OCI-LY1 (cell line): ENCODE measurements at regions not wholly inside any gene's neighbourhood (a gene's known extent, or its start where the extent isn't known, plus 50 kb on each side); places are given as distances from the start of the nearest gene placed in this dataset.

Experiments
- H2AFZ ChIP-seq: fragments of 200-600 bp; sonication (generic), shearing (Covaris generic); 2 replicates; pipeline ENCODE4 v1.6.0; 2014; ENCODE audit warnings: antibody characterized with exemption, mild to moderate bottlenecking, low read length
- H3F3A ChIP-seq: fragments of 200-600 bp; sonication (generic), shearing (Covaris generic); 2 replicates; pipeline ENCODE4 v1.6.0; 2014; ENCODE audit warnings: mild to moderate bottlenecking, antibody characterized with exemption, low read length, moderate library complexity; ENCODE audit not compliant: insufficient read depth
- H3K27ac ChIP-seq: fragments of 200-600 bp; sonication (generic); 2 replicates; pipeline ENCODE4 v1.5.1; 2014; ENCODE audit warnings: low read length, mixed run types, mild to moderate bottlenecking, low read depth; ENCODE audit not compliant: poor library complexity, severe bottlenecking
- H3K27me3 ChIP-seq: fragments of 200-600 bp; sonication (generic); 2 replicates; pipeline ENCODE4 v1.6.0; 2014; ENCODE audit warnings: antibody characterized with exemption, mild to moderate bottlenecking, low read length, moderate library complexity; ENCODE audit not compliant: insufficient read depth
- H3K36me3 ChIP-seq: fragments of 200-600 bp; sonication (generic); 2 replicates; pipeline ENCODE4 v1.6.1; 2014; ENCODE audit warnings: mild to moderate bottlenecking, antibody characterized with exemption, low read length, moderate library complexity, mixed read lengths; ENCODE audit not compliant: insufficient read depth
- H3K4me1 ChIP-seq: fragments of 200-600 bp; sonication (generic); 2 replicates; pipeline ENCODE4 v1.5.1; 2014; ENCODE audit warnings: mild to moderate bottlenecking, low read length, moderate library complexity; ENCODE audit not compliant: insufficient read depth, severe bottlenecking
- H3K4me2 ChIP-seq: fragments of 200-600 bp; sonication (generic), shearing (Covaris generic); 2 replicates; pipeline ENCODE4 v1.6.1; 2014; ENCODE audit warnings: low read length
- H3K4me3 ChIP-seq: fragments of 200-600 bp; sonication (generic); 2 replicates; pipeline ENCODE4 v1.5.1; 2014; ENCODE audit warnings: low read length, low read depth, mild to moderate bottlenecking, mixed read lengths; ENCODE audit not compliant: poor library complexity, severe bottlenecking
- H3K79me2 ChIP-seq: fragments of 200-600 bp; shearing (Covaris generic); 2 replicates; pipeline ENCODE4 v1.6.1; 2016; ENCODE audit warnings: mixed run types, low read length, mixed read lengths; ENCODE audit not compliant: insufficient read depth
- H3K9ac ChIP-seq: fragments of 200-600 bp; sonication (generic), shearing (Covaris generic); 2 replicates; pipeline ENCODE4 v1.6.1; 2014; ENCODE audit warnings: mild to moderate bottlenecking, low read length, mixed read lengths
- H3K9me2 ChIP-seq: fragments of 200-600 bp; sonication (generic), shearing (Covaris generic); 2 replicates; pipeline ENCODE4 v1.6.1; 2014; ENCODE audit warnings: low read depth, mild to moderate bottlenecking, low read length, mixed read lengths
- H3K9me3 ChIP-seq: fragments of 200-600 bp; shearing (Covaris generic); 2 replicates; pipeline ENCODE4 v1.6.1; 2014; ENCODE audit warnings: low read length, mixed read lengths
- H4K20me1 ChIP-seq: fragments of 200-600 bp; sonication (generic), shearing (Covaris generic); 2 replicates; pipeline ENCODE4 v1.6.0; 2016; ENCODE audit warnings: mild to moderate bottlenecking, low read length; ENCODE audit not compliant: insufficient read depth
- EZH2 ChIP-seq: fragments of 200-600 bp; sonication (generic), shearing (Covaris generic); IDR thresholded peaks from 2 replicates; pipeline ENCODE4 v1.8.0; 2017; ENCODE audit warnings: borderline replicate concordance, mixed run types, mild to moderate bottlenecking, antibody characterized with exemption, low read length, moderate library complexity, mixed read lengths
- TF ChIP-seq, protein P1 (sequence below): fragments of 200-600 bp; sonication (generic), shearing (Covaris generic); IDR thresholded peaks from 2 replicates; pipeline ENCODE4 v1.5.1; 2017; ENCODE audit warnings: mild to moderate bottlenecking, antibody characterized with exemption, low read length, moderate library complexity, mixed read lengths

DNA sequence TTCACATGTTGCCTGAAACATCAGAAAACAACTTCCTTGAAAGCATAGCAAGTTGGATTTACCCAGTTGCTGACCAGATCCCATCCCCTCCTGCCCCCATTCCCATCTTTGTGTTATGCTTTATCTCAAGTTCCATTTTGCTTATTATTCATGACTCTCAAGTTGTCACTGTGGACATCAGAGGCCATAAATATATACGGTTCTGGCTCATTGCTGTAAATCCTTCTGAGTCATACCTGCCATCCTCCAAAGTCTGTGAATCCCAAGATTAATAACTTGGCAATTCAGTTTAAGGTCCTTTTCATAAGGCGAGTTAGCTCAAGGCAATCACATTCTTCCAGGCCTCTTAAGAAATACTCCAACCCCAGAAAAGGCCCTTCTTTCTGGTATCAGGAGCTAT, 126.2 kb upstream of the C2CD4B start:
- Histone ChIP-seq H3K9me3 (no peaks in the 10 kb centered on the region), H3K4me1 (no peaks in the 10 kb centered on the region), H3K4me2 (no peak overlapping the region), H3K79me2 (no peaks in the 10 kb centered on the region), H3K27me3 (no peaks in the 10 kb centered on the region), H3F3A (no peaks in the 10 kb centered on the region), H3K9me2 (no peaks in the 10 kb centered on the region), H3K4me3 (no peak overlapping the region), H4K20me1 (no peaks in the 10 kb centered on the region), H3K27ac (no peak overlapping the region), H3K36me3 (no peaks in the 10 kb centered on the region), H2AFZ (no peak overlapping the region), H3K9ac (no peak overlapping the region)
- TF ChIP-seq, protein P1, sequence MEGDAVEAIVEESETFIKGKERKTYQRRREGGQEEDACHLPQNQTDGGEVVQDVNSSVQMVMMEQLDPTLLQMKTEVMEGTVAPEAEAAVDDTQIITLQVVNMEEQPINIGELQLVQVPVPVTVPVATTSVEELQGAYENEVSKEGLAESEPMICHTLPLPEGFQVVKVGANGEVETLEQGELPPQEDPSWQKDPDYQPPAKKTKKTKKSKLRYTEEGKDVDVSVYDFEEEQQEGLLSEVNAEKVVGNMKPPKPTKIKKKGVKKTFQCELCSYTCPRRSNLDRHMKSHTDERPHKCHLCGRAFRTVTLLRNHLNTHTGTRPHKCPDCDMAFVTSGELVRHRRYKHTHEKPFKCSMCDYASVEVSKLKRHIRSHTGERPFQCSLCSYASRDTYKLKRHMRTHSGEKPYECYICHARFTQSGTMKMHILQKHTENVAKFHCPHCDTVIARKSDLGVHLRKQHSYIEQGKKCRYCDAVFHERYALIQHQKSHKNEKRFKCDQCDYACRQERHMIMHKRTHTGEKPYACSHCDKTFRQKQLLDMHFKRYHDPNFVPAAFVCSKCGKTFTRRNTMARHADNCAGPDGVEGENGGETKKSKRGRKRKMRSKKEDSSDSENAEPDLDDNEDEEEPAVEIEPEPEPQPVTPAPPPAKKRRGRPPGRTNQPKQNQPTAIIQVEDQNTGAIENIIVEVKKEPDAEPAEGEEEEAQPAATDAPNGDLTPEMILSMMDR: no peak

DNA sequence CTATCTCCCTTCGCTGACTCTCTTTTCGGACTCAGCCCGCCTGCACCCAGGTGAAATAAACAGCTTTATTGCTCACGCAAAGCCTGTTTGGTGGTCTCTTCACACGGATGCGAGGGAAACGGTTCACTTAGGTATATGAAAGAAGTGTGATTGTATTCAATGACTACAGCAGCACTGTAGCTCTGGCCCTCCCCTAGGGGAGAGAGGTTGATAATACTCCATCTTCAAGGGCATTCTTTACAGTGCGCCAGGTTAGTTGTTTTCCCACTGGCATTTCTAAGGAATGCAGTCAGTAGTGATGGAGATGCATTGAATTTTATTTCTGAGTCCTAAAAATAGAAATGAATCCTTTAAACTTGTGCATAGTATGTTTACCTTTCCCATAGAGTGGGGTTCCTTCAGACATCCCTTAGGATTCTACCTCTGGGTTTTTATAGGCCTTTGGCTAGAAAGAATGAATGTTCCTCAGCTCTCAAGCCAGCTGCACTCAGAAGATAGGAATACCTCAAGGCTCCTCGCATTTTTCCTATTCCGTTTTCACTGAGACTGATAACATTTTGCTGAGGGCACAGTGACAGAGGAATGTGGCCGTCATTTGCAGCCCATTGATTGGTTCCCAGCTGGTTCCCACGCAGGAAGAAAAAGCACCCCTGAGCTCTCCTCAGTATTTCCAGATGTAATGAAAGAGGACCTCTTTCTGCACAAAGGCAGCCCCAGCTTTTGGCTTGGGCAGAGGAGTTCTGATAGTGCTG, 131.8 kb upstream of the C2CD4B start:
- no peaks in the 10 kb centered on the region for H3K79me2 ChIP-seq
- no peak overlapping the region for H3K27ac ChIP-seq
- H3K4me1 ChIP-seq: no peaks in the 10 kb centered on the region
- H3K27me3 ChIP-seq: no peaks in the 10 kb centered on the region
- H3K4me3 ChIP-seq: no peak overlapping the region
- H3K36me3 ChIP-seq: no peaks in the 10 kb centered on the region
- TF ChIP-seq, protein P1: no peak
- no peak for TF ChIP-seq EZH2
- H3K9me3 ChIP-seq: no peaks in the 10 kb centered on the region
- no peaks in the 10 kb centered on the region for H3F3A ChIP-seq
- H3K4me2 ChIP-seq: no peak overlapping the region
- H3K9ac ChIP-seq: no peak overlapping the region
- H3K9me2 ChIP-seq: no peaks in the 10 kb centered on the region
- H4K20me1 ChIP-seq: no peaks in the 10 kb centered on the region
- no peak overlapping the region for H2AFZ ChIP-seq

DNA sequence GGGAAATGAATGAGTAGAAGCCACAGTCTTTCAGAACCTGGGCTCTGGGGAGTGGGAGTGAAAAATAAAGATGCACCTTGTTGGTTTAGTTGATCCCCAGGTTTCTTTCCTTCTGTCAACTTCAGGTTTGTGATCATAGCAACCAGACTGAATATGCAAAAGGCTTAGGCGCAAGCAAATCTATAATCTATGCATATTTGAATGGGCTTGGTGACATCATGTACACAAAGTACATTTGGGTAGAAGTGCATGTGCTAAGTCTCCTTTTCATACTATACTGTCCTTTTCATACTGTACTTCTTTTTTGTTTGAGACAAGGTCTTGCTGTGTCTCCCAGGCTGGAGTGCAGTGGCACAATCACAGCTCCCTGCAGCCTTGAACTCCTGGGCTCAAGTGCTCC, 132.4 kb upstream of the C2CD4B start:
- no peak overlapping the region for H3K4me2 ChIP-seq
- H3K9me3 ChIP-seq: no peaks in the 10 kb centered on the region
- H3K4me3 ChIP-seq: no peak overlapping the region
- no peaks in the 10 kb centered on the region for H3K79me2 ChIP-seq
- TF ChIP-seq, protein P1: no peak
- no peak for TF ChIP-seq EZH2
- no peaks in the 10 kb centered on the region for H3K4me1 ChIP-seq
- no peaks in the 10 kb centered on the region for H4K20me1 ChIP-seq
- H3K9ac ChIP-seq: no peak overlapping the region
- no peaks in the 10 kb centered on the region for H3K27me3 ChIP-seq
- no peak overlapping the region for H3K27ac ChIP-seq
- H3F3A ChIP-seq: no peaks in the 10 kb centered on the region
- no peaks in the 10 kb centered on the region for H3K36me3 ChIP-seq
- H3K9me2 ChIP-seq: no peaks in the 10 kb centered on the region
- no peak overlapping the region for H2AFZ ChIP-seq
